Upper lobe of right lung (tissue), 1 donor: ENCODE measurements at regions not wholly inside any gene's neighbourhood (a gene's known extent, or its start where the extent isn't known, plus 50 kb on each side); places are given as distances from the start of the nearest gene placed in this dataset.

Experiments used
- ATAC-seq: fragments of 200-7000 bp; cut with Tn5 transposase; one replicate; pipeline ENCODE4 v1.9.1; 2020; ENCODE audit warnings: mild to moderate bottlenecking, moderate library complexity
- DNase-seq: peaks from one replicate; pipeline ENCODE4 v3.0.0-alpha.2; 2020
- H3K27ac ChIP-seq: fragments of 200-600 bp; one replicate; pipeline ENCODE4 v1.8.0; 2022
- H3K27me3 ChIP-seq: fragments of 200-600 bp; one replicate; pipeline ENCODE4 v1.8.0; 2022; ENCODE audit warnings: mild to moderate bottlenecking
- H3K36me3 ChIP-seq: fragments of 200-600 bp; one replicate; pipeline ENCODE4 v1.8.0; 2022
- H3K4me1 ChIP-seq: fragments of 200-600 bp; one replicate; pipeline ENCODE4 v1.8.0; 2022
- H3K4me3 ChIP-seq: fragments of 200-600 bp; one replicate; pipeline ENCODE4 v1.8.0; 2022; ENCODE audit warnings: mild to moderate bottlenecking
- H3K9me3 ChIP-seq: fragments of 200-600 bp; one replicate; pipeline ENCODE4 v1.8.0; 2022
- CTCF ChIP-seq: fragments of 200-600 bp; IDR thresholded peaks from one replicate; pipeline ENCODE4 v1.8.0; 2022; ENCODE audit warnings: antibody characterized with exemption
- intact Hi-C: fragments of 100-400 bp; cut with DNase I; formaldehyde crosslinking; loops from one replicate; pipeline ENCODE4 v1.11.0; 2022
- donor health status: DM: no; HTN: yes; CAD: no; lungs with severe emphysema.

GRCh38 chr20:4567170-4567569 lies 119.1 kb upstream of the PRNP start:
- no peak for ATAC-seq
- Histone ChIP-seq H3K36me3 (no peaks in the 10 kb centered on the region), H3K4me1 (no peaks in the 10 kb centered on the region), H3K27me3 (no peaks in the 10 kb centered on the region), H3K27ac (no peak overlapping the region), H3K9me3 (no peaks in the 10 kb centered on the region), H3K4me3 (no peak overlapping the region)
- no peak for DNase-seq
- no peak for TF ChIP-seq CTCF
- intact Hi-C loops: no loop called here

DNA sequence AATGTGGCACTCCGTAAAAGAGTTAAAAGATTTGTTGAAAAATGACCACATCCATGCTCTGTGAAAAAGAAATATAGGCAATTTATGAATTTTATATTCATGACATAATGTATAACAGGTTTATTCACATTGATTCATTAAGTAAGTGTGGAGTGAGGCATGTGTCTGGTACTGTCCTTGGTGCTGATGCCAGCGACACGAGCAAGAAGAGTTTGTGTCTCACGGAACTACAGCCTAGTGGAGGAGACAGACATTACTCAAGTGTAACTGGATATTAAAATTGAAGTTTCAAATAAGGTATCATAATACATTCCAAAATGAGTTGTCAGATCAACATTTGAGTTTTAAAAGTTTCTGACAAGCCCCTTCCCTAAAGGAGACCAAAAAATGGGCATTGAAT lies 122.7 kb upstream of the PRNP start:
- no peak for TF ChIP-seq CTCF
- no peaks in the 10 kb centered on the region for H3K27me3 ChIP-seq
- no peak overlapping the region for H3K27ac ChIP-seq
- H3K4me1 ChIP-seq: no peaks in the 10 kb centered on the region
- no peaks in the 10 kb centered on the region for H3K36me3 ChIP-seq
- ATAC-seq (no peak), DNase-seq (no peak)
- no peak overlapping the region for H3K4me3 ChIP-seq
- intact Hi-C loops: no loop called here
- no peaks in the 10 kb centered on the region for H3K9me3 ChIP-seq

DNA sequence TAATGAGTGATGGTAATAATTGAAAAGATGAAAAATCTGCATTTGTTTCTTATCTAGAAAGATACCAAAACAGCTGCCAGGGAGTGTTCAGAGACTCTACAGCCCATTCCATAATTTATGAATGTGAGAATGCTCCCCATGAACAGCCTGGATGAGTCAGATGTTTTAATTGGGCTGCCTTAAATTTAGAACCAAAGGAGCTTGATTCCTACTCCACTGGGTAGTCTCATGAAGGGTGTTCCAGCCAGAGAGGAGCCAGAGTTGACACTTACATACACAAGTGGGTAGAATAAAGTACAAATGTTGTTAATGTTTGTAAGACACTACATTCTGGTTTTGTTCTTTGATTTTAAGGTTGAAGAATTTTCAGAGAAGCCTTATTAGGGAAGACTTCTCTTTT lies 123.2 kb upstream of the PRNP start:
- no peak for TF ChIP-seq CTCF
- H3K27ac ChIP-seq: no peak overlapping the region
- H3K4me3 ChIP-seq: no peak overlapping the region
- no peak for DNase-seq
- H3K4me1 ChIP-seq: no peaks in the 10 kb centered on the region
- no peaks in the 10 kb centered on the region for H3K36me3 ChIP-seq
- no peaks in the 10 kb centered on the region for H3K9me3 ChIP-seq
- no peaks in the 10 kb centered on the region for H3K27me3 ChIP-seq
- intact Hi-C loops: no loop called here
- no peak for ATAC-seq

DNA sequence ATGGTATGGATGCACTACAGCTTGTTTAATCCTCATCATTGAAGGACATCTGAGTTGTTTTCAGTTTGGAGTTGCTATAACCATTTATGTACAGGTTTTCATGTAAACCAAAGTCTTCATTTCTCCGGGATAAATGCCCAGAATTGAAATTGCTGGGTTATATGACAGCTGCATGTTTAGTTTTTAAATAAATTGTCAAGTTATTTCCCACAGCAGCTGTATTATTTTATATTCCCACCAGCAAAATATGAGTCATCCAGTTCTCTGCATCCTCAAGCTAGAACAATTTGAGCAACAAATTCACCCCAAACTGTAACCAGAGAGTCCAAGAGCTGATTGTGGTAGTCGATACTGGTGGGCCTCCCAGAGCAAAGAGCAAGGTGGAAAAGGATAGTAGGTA lies 125.6 kb upstream of the PRNP start:
- no peaks in the 10 kb centered on the region for H3K36me3 ChIP-seq
- no peak overlapping the region for H3K27ac ChIP-seq
- H3K4me3 ChIP-seq: no peak overlapping the region
- intact Hi-C loops: no loop called here
- DNase-seq (no peak), ATAC-seq (no peak)
- no peak for TF ChIP-seq CTCF
- H3K4me1 ChIP-seq: peaks cover 3% of the 10 kb centered on the region
- H3K27me3 ChIP-seq: no peaks in the 10 kb centered on the region
- H3K9me3 ChIP-seq: no peaks in the 10 kb centered on the region

DNA sequence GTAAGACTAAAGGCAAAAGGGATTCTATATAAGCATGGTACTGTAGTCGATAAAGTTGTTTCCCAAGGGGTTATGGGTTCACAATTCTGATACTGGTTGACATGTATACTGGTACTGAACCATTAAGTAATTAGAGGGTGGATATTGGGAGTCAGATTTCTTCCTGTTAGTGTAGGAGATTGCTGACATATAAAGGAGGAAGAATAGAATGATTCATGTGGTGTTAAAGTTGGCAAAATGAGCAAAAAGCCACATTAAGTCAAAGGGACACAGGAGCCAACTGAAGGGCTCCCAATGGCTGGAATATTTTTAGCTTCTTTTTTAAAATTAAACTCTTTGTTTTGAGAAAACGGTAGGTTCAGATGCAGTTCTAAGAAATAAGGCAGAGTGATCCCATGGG lies 126.3 kb upstream of the PRNP start:
- Histone ChIP-seq H3K4me1 (peaks cover 9% of the 10 kb centered on the region), H3K36me3 (no peaks in the 10 kb centered on the region), H3K9me3 (no peaks in the 10 kb centered on the region), H3K4me3 (no peak overlapping the region), H3K27me3 (peaks cover under 1% of the 10 kb centered on the region), H3K27ac (no peak overlapping the region)
- TF ChIP-seq CTCF: no peak
- intact Hi-C loops: no loop called here
- ATAC-seq (no peak), DNase-seq (no peak)

- TF ChIP-seq CTCF: no peak
- ATAC-seq (no peak), DNase-seq (no peak)
- no peaks in the 10 kb centered on the region for H3K36me3 ChIP-seq
- H3K4me3 ChIP-seq: no peak overlapping the region
- peaks cover 9% of the 10 kb centered on the region for H3K27me3 ChIP-seq
- no peak overlapping the region for H3K27ac ChIP-seq
- H3K4me1 ChIP-seq: peaks cover 9% of the 10 kb centered on the region
- H3K9me3 ChIP-seq: no peaks in the 10 kb centered on the region
- intact Hi-C loops: no loop called here
Observed at GRCh38 chr20:4559106-4559505, 127.2 kb upstream of the PRNP start.
